Breast epithelium (tissue), 3 donors: ENCODE measurements at regions not wholly inside any gene's neighbourhood (a gene's known extent, or its start where the extent isn't known, plus 50 kb on each side); places are given as distances from the start of the nearest gene placed in this dataset.

Experiments
- POLR2A ChIP-seq: fragments of 450-650 bp; IDR thresholded peaks from one replicate; pipeline ENCODE4 v1.6.1; 2016; ENCODE audit warnings: antibody characterized with exemption, mild to moderate bottlenecking, moderate library complexity
- POLR2AphosphoS5 ChIP-seq, 3 donors: sonication (generic); formaldehyde crosslinking; IDR thresholded peaks; one replicate each; pipeline ENCODE4 v1.6.1; 2017; ENCODE audit warnings: antibody characterized with exemption in 3 of 3
- TF ChIP-seq, protein P1 (sequence below), 3 donors: fragments of 450-650 bp; IDR thresholded peaks; one replicate each; pipeline ENCODE4 v1.5.1; 2016 to 2017; ENCODE audit warnings: antibody characterized with exemption in 3 of 3, mild to moderate bottlenecking in 3 of 3, moderate library complexity in 3 of 3

DNA sequence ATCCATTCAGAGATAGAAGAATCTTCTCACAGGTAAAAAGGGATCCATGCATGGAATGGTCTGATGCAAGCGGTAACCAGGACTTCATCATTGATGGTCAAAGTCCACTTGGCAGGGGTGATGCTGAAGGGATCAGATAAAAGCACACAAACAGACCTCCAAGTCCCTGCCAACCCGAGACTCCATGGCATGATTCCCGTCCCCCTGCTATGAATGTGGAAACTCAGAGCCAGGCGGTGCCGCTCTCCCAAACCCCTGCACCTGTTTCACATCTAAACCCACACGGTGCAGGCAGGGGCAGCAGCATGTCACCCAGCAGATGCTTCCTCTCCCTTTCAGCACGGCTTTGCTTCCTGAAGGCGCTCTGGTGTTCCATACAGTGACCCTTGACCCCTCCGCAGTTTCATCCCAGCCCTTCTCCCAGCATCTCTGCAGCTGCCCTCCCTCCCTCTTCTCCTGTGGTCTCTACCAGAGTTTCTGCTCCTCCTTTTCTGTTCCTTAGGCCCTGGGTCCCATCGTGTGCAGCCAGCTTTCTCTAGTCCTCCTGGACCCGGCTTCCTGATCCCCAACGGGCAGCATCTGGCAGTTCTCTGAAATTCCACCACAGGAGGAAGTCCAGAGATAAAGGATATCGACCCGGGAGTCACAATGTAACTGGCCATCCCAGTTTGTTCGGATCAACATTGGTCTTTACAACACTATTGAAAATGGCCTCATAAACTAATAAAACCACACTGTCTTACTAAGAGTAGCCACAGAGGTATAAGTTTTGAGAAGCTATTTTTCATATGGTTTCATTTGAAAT is 235.0 kb downstream of the TTLL2 start:
- TF ChIP-seq POLR2A (no peak), POLR2AphosphoS5 (IDR thresholded peaks at IDR 0.05) (no peak)
- TF ChIP-seq, protein P1, sequence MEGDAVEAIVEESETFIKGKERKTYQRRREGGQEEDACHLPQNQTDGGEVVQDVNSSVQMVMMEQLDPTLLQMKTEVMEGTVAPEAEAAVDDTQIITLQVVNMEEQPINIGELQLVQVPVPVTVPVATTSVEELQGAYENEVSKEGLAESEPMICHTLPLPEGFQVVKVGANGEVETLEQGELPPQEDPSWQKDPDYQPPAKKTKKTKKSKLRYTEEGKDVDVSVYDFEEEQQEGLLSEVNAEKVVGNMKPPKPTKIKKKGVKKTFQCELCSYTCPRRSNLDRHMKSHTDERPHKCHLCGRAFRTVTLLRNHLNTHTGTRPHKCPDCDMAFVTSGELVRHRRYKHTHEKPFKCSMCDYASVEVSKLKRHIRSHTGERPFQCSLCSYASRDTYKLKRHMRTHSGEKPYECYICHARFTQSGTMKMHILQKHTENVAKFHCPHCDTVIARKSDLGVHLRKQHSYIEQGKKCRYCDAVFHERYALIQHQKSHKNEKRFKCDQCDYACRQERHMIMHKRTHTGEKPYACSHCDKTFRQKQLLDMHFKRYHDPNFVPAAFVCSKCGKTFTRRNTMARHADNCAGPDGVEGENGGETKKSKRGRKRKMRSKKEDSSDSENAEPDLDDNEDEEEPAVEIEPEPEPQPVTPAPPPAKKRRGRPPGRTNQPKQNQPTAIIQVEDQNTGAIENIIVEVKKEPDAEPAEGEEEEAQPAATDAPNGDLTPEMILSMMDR (IDR thresholded peaks at IDR 0.05): no peak
